Ovary (tissue), 3 donors: ENCODE measurements at regions not wholly inside any gene's neighbourhood (a gene's known extent, or its start where the extent isn't known, plus 50 kb on each side); places are given as distances from the start of the nearest gene placed in this dataset.

ENCODE experiments used
- CTCF ChIP-seq, 3 donors: fragments of 450-650 bp in 2 of 3; fragments of 200-600 bp in 1 of 3; IDR thresholded peaks; one replicate each; pipeline versions ENCODE4 v1.5.1 to v1.8.0; 2016 to 2022; ENCODE audit warnings: antibody characterized with exemption in 3 of 3, mild to moderate bottlenecking in 1 of 3
- EP300 ChIP-seq: sonication (generic); formaldehyde crosslinking; IDR thresholded peaks from one replicate; pipeline ENCODE4 v1.6.1; 2017; ENCODE audit warnings: antibody characterized with exemption
- POLR2A ChIP-seq: fragments of 450-650 bp; IDR thresholded peaks from one replicate; pipeline ENCODE4 v1.6.1; 2017; ENCODE audit warnings: antibody characterized with exemption, mild to moderate bottlenecking, moderate library complexity
- donor health status: DM: no; HTN: no; CAD: no.

- no peak for TF ChIP-seq CTCF (IDR thresholded peaks at IDR 0.05)
- no peak for TF ChIP-seq POLR2A
- no peak for TF ChIP-seq EP300
These were observed 812.3 kb downstream of the NSUN3 start for GRCh38 chr3:94875149-94875548.
